Suprapubic skin (tissue), 4 donors: ENCODE measurements at regions not wholly inside any gene's neighbourhood (a gene's known extent, or its start where the extent isn't known, plus 50 kb on each side); places are given as distances from the start of the nearest gene placed in this dataset.
"Not testable (repeated sequence)": the region's sequence is repeated elsewhere in the genome, so short reads cannot be mapped to it uniquely, and the experiment has no call there.

ENCODE experiments used
- DNase-seq, 2 donors: peaks; one replicate each; pipeline ENCODE4 v3.0.0-alpha.2; 2019; ENCODE audit warnings: low spot score in 2 of 2
- H3K27ac ChIP-seq: fragments of 200-600 bp; sonication (generic); one replicate; pipeline ENCODE4 v1.5.1; 2019
- H3K27me3 ChIP-seq: fragments of 200-600 bp; sonication (generic); one replicate; pipeline ENCODE4 v1.5.1; 2019
- H3K36me3 ChIP-seq: fragments of 200-600 bp; sonication (generic); one replicate; pipeline ENCODE4 v1.5.1; 2019
- H3K4me1 ChIP-seq: fragments of 200-600 bp; sonication (generic); one replicate; pipeline ENCODE4 v1.5.1; 2019
- H3K4me3 ChIP-seq: fragments of 200-600 bp; sonication (generic); one replicate; pipeline ENCODE4 v1.5.1; 2019; ENCODE audit warnings: mild to moderate bottlenecking
- H3K9me3 ChIP-seq: fragments of 200-600 bp; sonication (generic); one replicate; pipeline ENCODE4 v1.5.1; 2019
- EP300 ChIP-seq: sonication (generic); formaldehyde crosslinking; IDR thresholded peaks from one replicate; pipeline ENCODE4 v1.6.1; 2017; ENCODE audit warnings: antibody characterized with exemption
- POLR2A ChIP-seq, 2 donors: fragments of 450-650 bp; IDR thresholded peaks; one replicate each; pipeline ENCODE4 v1.6.1; 2017; ENCODE audit warnings: antibody characterized with exemption in 2 of 2, mild to moderate bottlenecking in 2 of 2, moderate library complexity in 2 of 2
- POLR2AphosphoS5 ChIP-seq, 3 donors: sonication (generic); formaldehyde crosslinking; IDR thresholded peaks; one replicate each; pipeline ENCODE4 v1.6.1; 2017; ENCODE audit warnings: antibody characterized with exemption in 3 of 3
- WGBS: methylation state at CpG from one replicate; pipeline ENCODE4 v1.1.5; 2018; 5-methylcytosine and 5-hydroxymethylcytosine counted together
- TF ChIP-seq, protein P1 (sequence below), 2 donors: fragments of 200-600 bp in 1 of 2; fragments of 450-650 bp in 1 of 2; sonication (generic) in 1 of 2; IDR thresholded peaks; one replicate each; pipeline ENCODE4 v1.5.1; 2016 to 2019; ENCODE audit warnings: antibody characterized with exemption in 2 of 2, mild to moderate bottlenecking in 1 of 2, moderate library complexity in 1 of 2

- Histone ChIP-seq H3K27me3 (no peaks in the 10 kb centered on the region), H3K4me1 (no peaks in the 10 kb centered on the region), H3K4me3 (no peak overlapping the region), H3K9me3 (no peaks in the 10 kb centered on the region), H3K27ac (no peak overlapping the region), H3K36me3 (no peaks in the 10 kb centered on the region)
- 96% methylated on average over 2 of the region's 2 CpGs for WGBS
- TF ChIP-seq POLR2AphosphoS5 (IDR thresholded peaks at IDR 0.05), result no peak
- no peak for DNase-seq
Measured at GRCh38 chr4:143819029-143819428, 86.3 kb downstream of the GYPE start.

GRCh38 chr4:143817866-143818265 is 87.5 kb downstream of the GYPE start:
- H3K9me3 ChIP-seq, H3K36me3 ChIP-seq, H3K27me3 ChIP-seq, H3K27ac ChIP-seq, H3K4me1 ChIP-seq, H3K4me3 ChIP-seq, DNase-seq: not testable (repeated sequence)
- 88% methylated on average over 1 of the region's 1 CpG for WGBS

DNA sequence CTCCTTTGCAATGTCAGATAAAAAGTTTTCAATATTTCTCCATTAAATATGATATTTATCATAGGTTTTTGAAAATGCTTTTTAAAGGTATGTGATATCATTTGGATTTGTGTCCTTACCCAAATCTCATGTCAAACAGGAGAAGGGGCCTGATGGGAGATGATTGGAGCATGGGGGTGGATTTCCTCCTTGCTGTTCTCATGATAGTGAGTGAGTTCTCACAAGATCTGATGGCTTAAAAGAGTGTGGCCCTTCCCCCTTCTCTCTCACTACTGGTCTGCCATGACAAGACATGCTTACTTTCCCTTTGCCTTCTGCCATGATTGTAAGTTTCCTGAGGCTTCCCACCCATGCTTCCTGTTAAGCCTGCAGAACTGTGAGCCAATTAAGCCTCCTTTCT is 90.0 kb downstream of the GYPE start:
- not testable (repeated sequence) for H3K4me3 ChIP-seq, H3K27ac ChIP-seq, DNase-seq, H3K36me3 ChIP-seq, H3K9me3 ChIP-seq, H3K4me1 ChIP-seq, H3K27me3 ChIP-seq

GRCh38 chr4:143813431-143814154 is 91.8 kb downstream of the GYPE start:
- WGBS, result 91% methylated on average over 3 of the region's 4 CpGs
- not testable (repeated sequence) for H3K27me3 ChIP-seq, H3K36me3 ChIP-seq, H3K4me3 ChIP-seq, H3K9me3 ChIP-seq, H3K4me1 ChIP-seq, H3K27ac ChIP-seq, DNase-seq

- H3K4me3 ChIP-seq, H3K27ac ChIP-seq, H3K36me3 ChIP-seq, H3K4me1 ChIP-seq, H3K9me3 ChIP-seq, H3K27me3 ChIP-seq, DNase-seq: not testable (repeated sequence)
- WGBS, result 89% methylated on average over 1 of the region's 1 CpG
Measured at GRCh38 chr4:143791693-143792092, 91.2 kb upstream of the FREM3 start.

GRCh38 chr4:143790425-143790824 is 90.0 kb upstream of the FREM3 start:
- H3K4me1 ChIP-seq, H3K36me3 ChIP-seq, H3K4me3 ChIP-seq, H3K27ac ChIP-seq, DNase-seq, H3K9me3 ChIP-seq, H3K27me3 ChIP-seq: not testable (repeated sequence)
- WGBS, result 81% methylated on average over 3 of the region's 3 CpGs

- H3K9me3 ChIP-seq, H3K4me1 ChIP-seq, H3K27ac ChIP-seq, H3K36me3 ChIP-seq, H3K4me3 ChIP-seq, DNase-seq, H3K27me3 ChIP-seq: not testable (repeated sequence)
- 80% methylated on average over 2 of the region's 2 CpGs for WGBS
Measured at GRCh38 chr4:143789618-143790017, 89.1 kb upstream of the FREM3 start.

DNA sequence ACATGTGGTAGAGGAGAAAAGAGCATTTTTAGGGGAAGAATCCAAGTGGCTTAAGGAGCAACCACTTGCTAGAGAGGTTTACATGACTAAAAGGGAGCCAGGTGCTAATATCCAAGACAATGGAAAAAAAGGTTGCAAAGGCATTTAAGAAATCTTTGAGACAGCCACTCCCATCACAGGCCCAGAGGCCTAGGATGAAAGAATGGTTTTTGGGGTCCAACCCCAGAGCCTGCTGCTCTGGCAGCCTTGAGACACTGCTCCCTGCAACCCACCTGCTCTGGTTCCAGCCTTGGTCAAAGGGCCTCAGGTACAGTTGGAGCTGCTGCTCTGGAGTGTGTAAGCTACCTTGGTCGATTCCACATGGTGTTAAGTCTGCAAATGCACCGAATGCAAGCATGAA is 84.1 kb upstream of the FREM3 start:
- no peak overlapping the region for H3K27ac ChIP-seq

GRCh38 chr4:143782521-143782920 is 82.0 kb upstream of the FREM3 start:
- Histone ChIP-seq H3K4me1 (no peaks in the 10 kb centered on the region), H3K27ac (no peak overlapping the region), H3K9me3 (no peaks in the 10 kb centered on the region), H3K4me3 (no peak overlapping the region), H3K27me3 (no peaks in the 10 kb centered on the region), H3K36me3 (no peaks in the 10 kb centered on the region)
- TF ChIP-seq EP300, result no peak
- TF ChIP-seq, protein P1, sequence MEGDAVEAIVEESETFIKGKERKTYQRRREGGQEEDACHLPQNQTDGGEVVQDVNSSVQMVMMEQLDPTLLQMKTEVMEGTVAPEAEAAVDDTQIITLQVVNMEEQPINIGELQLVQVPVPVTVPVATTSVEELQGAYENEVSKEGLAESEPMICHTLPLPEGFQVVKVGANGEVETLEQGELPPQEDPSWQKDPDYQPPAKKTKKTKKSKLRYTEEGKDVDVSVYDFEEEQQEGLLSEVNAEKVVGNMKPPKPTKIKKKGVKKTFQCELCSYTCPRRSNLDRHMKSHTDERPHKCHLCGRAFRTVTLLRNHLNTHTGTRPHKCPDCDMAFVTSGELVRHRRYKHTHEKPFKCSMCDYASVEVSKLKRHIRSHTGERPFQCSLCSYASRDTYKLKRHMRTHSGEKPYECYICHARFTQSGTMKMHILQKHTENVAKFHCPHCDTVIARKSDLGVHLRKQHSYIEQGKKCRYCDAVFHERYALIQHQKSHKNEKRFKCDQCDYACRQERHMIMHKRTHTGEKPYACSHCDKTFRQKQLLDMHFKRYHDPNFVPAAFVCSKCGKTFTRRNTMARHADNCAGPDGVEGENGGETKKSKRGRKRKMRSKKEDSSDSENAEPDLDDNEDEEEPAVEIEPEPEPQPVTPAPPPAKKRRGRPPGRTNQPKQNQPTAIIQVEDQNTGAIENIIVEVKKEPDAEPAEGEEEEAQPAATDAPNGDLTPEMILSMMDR (IDR thresholded peaks at IDR 0.05), result no peak
- no peak for TF ChIP-seq POLR2AphosphoS5 (IDR thresholded peaks at IDR 0.05)
- TF ChIP-seq POLR2A (IDR thresholded peaks at IDR 0.05), result no peak
- 77% methylated on average over 1 of the region's 1 CpG for WGBS
- DNase-seq, result no peak

More for the DNA sequence above, 84.1 kb upstream of the FREM3 start:
- H3K4me3 ChIP-seq, result no peak overlapping the region
- H3K27me3 ChIP-seq, result no peaks in the 10 kb centered on the region
- no peak for DNase-seq
- no peaks in the 10 kb centered on the region for H3K9me3 ChIP-seq
- 81% methylated on average over 2 of the region's 2 CpGs for WGBS
- no peaks in the 10 kb centered on the region for H3K4me1 ChIP-seq
- no peaks in the 10 kb centered on the region for H3K36me3 ChIP-seq
- TF ChIP-seq EP300 (no peak), POLR2A (IDR thresholded peaks at IDR 0.05) (no peak), POLR2AphosphoS5 (IDR thresholded peaks at IDR 0.05) (no peak)
- TF ChIP-seq, protein P1 (IDR thresholded peaks at IDR 0.05), result no peak
